ENCODE measurements at regions not wholly inside any gene's neighbourhood (a gene's known extent, or its start where the extent isn't known, plus 50 kb on each side); places are given as distances from the start of the nearest gene placed in this dataset.
"Not testable (repeated sequence)": the region's sequence is repeated elsewhere in the genome, so short reads cannot be mapped to it uniquely, and the experiment has no call there.

GRCh38 chr3:194946091-194946490 lies 260.4 kb downstream of the FAM43A start:
- DNase-seq (ENCODE audit: low read depth, low spot score): no peak

- no peak for DNase-seq (ENCODE audit: low read depth, low spot score)
Observed at GRCh38 chr3:194949592-194949991, 263.9 kb downstream of the FAM43A start.

GRCh38 chr3:194950906-194951628 lies 265.4 kb downstream of the FAM43A start:
- no peak for DNase-seq (ENCODE audit: low read depth, low spot score)

GRCh38 chr3:194951629-194951920 lies 265.9 kb downstream of the FAM43A start:
- DNase-seq (ENCODE audit: low read depth, low spot score): not testable (repeated sequence)

GRCh38 chr3:194951931-194952582 lies 266.4 kb downstream of the FAM43A start:
- DNase-seq (ENCODE audit: low read depth, low spot score): no peak

- DNase-seq (ENCODE audit: low read depth, low spot score): no peak
Observed at GRCh38 chr3:194952841-194953241, 267.2 kb downstream of the FAM43A start.

- no peak for DNase-seq (ENCODE audit: low read depth, low spot score)
Observed at GRCh38 chr3:194953291-194953690, 267.6 kb downstream of the FAM43A start.

- no peak for DNase-seq (ENCODE audit: low read depth, low spot score)
Observed at GRCh38 chr3:194955546-194955945, 269.9 kb downstream of the FAM43A start.

GRCh38 chr3:194955979-194956696 lies 270.5 kb downstream of the FAM43A start:
- no peak for DNase-seq (ENCODE audit: low read depth, low spot score)

- no peak for DNase-seq (ENCODE audit: low read depth, low spot score)
Observed at GRCh38 chr3:194956697-194957396, 271.2 kb downstream of the FAM43A start.

- no peak for DNase-seq (ENCODE audit: low read depth, low spot score)
Observed at GRCh38 chr3:194957743-194958240, 272.1 kb downstream of the FAM43A start.

- no peak for DNase-seq (ENCODE audit: low read depth, low spot score)
Observed at GRCh38 chr3:194959217-194959616, 273.5 kb downstream of the FAM43A start.

- not testable (repeated sequence) for DNase-seq (ENCODE audit: low read depth, low spot score)
Observed at GRCh38 chr3:194959666-194960065, 274.0 kb downstream of the FAM43A start.

GRCh38 chr3:194960446-194961032 lies 274.9 kb downstream of the FAM43A start:
- no peak for DNase-seq (ENCODE audit: low read depth, low spot score)

GRCh38 chr3:194961149-194961548 lies 275.5 kb downstream of the FAM43A start:
- no peak for DNase-seq (ENCODE audit: low read depth, low spot score)

- DNase-seq (ENCODE audit: low read depth, low spot score): no peak
Observed at GRCh38 chr3:194961571-194961970, 275.9 kb downstream of the FAM43A start.

- no peak for DNase-seq (ENCODE audit: low read depth, low spot score)
Observed at GRCh38 chr3:194962056-194962455, 276.4 kb downstream of the FAM43A start.

GRCh38 chr3:194964809-194965208 lies 279.1 kb downstream of the FAM43A start:
- no peak for DNase-seq (ENCODE audit: low read depth, low spot score)

- DNase-seq (ENCODE audit: low read depth, low spot score): no peak
Observed at GRCh38 chr3:194967151-194968117, 281.8 kb downstream of the FAM43A start.

- DNase-seq (ENCODE audit: low read depth, low spot score): no peak
Observed at GRCh38 chr3:194970066-194970465, 284.4 kb downstream of the FAM43A start.

All from smooth muscle cell of the brain vasculature (primary cell).